K562 (cell line): ENCODE measurements at regions not wholly inside any gene's neighbourhood (a gene's known extent, or its start where the extent isn't known, plus 50 kb on each side); places are given as distances from the start of the nearest gene placed in this dataset.

Experiments used
- ATAC-seq: fragments of 200-7000 bp; cut with Tn5 transposase; 3 replicates; pipeline ENCODE4 v1.9.1; 2020; ENCODE audit warnings: moderate library complexity
- BruUV-seq: library from RNA; stranded (reverse); fragments of 400-500 nt; replicated peaks from 2 replicates; lab custom pipeline; 2021; lab: Mats Ljungman, UMichigan
- CTCF ChIA-PET: fragments of 300-600 bp; formaldehyde crosslinking; extraction: SDS; loops from one replicate; lab custom pipeline; 2021; ENCODE audit warnings: low intra/inter-chr PET ratio; lab: Yijun Ruan, JAX
- POLR2A ChIA-PET: fragments of 300-600, 350-650 bp; sonication (Branson Sonifier 250); formaldehyde crosslinking; extraction: SDS; loops from one replicate; lab custom pipeline; 2021; ENCODE audit warnings: antibody characterized with exemption, inconsistent platforms; lab: Yijun Ruan, JAX
- DNase-seq, 4 experiments: peaks; one replicate each; pipeline versions ENCODE4 v3.0.0 to v3.0.0-alpha.2; 2011 to 2018; ENCODE audit warnings: low spot score in 3 of 4, mixed read lengths in 3 of 4; ENCODE audit errors: extremely low read depth in 1 of 4
- FAIRE-seq: peaks from 2 replicates; lab custom pipeline; 2011; peaks lifted over from hg19 to GRCh38; lab: Jason Lieb, UNC
- H2AFZ ChIP-seq: 2 replicates; pipeline ENCODE4 v1.6.0; 2011; ENCODE audit warnings: low read depth, low read length, control low read depth, inconsistent platforms
- H3K27ac ChIP-seq: fragments of 200-600 bp; 3 replicates; pipeline ENCODE4 v1.8.0; 2011; ENCODE audit warnings: low read depth, mild to moderate bottlenecking, control low read depth, inconsistent platforms, low read length, moderate library complexity, mixed read lengths; ENCODE audit errors: extremely low read depth
- H3K27me3 ChIP-seq, 2 experiments: fragments of 300-600 bp in 1 of 2; 2 replicates in 1 of 2; 3 replicates in 1 of 2; pipeline versions ENCODE4 v1.6.0 to v1.8.0; 2011; ENCODE audit warnings: inconsistent platforms in 2 of 2, low read length in 2 of 2, mild to moderate bottlenecking in 1 of 2, mixed read lengths in 1 of 2, moderate library complexity in 1 of 2; ENCODE audit not compliant: control insufficient read depth in 2 of 2, insufficient read depth in 2 of 2
- H3K36me3 ChIP-seq: fragments of 300-600 bp; 3 replicates; pipeline ENCODE4 v1.8.0; 2011; ENCODE audit warnings: mild to moderate bottlenecking, low read length, inconsistent platforms; ENCODE audit not compliant: control insufficient read depth, insufficient read depth
- H3K4me1 ChIP-seq, 2 experiments: fragments of 200-600 bp in 1 of 2; replicated peaks in 1 of 2; 2 replicates in 1 of 2; 3 replicates in 1 of 2; pipeline versions ENCODE4 v1.5.1 to v1.8.0; 2011; ENCODE audit warnings: inconsistent platforms in 2 of 2, low read length in 2 of 2, mild to moderate bottlenecking in 1 of 2, mixed read lengths in 1 of 2, moderate library complexity in 1 of 2; ENCODE audit not compliant: control insufficient read depth in 2 of 2, insufficient read depth in 2 of 2
- H3K4me2 ChIP-seq: 2 replicates; pipeline ENCODE4 v1.6.1; 2011; ENCODE audit warnings: low read length, control low read depth, inconsistent platforms, mixed read lengths; ENCODE audit not compliant: insufficient read depth
- H3K4me3 ChIP-seq: fragments of 200-600 bp; sonication (generic), shearing (Covaris generic); 2 replicates; pipeline ENCODE4 v1.5.1; 2016; ENCODE audit warnings: control low read depth, inconsistent platforms
- H3K79me2 ChIP-seq: fragments of 200-600 bp; 3 replicates; pipeline ENCODE4 v1.8.0; 2011; ENCODE audit warnings: low read length, inconsistent platforms; ENCODE audit not compliant: control insufficient read depth, insufficient read depth
- H3K9ac ChIP-seq, 2 experiments: 2 replicates each; pipeline versions ENCODE4 v1.6.0 to v1.6.1; 2011; ENCODE audit warnings: low read depth in 2 of 2, low read length in 2 of 2, control low read depth in 1 of 2, inconsistent platforms in 1 of 2, mild to moderate bottlenecking in 1 of 2, mixed read lengths in 1 of 2; ENCODE audit not compliant: insufficient read depth in 1 of 2
- H3K9me1 ChIP-seq: one replicate; pipeline ENCODE4 v1.6.0; 2011; ENCODE audit warnings: inconsistent platforms, mild to moderate bottlenecking, low read length, moderate library complexity; ENCODE audit not compliant: control insufficient read depth, insufficient read depth
- H3K9me3 ChIP-seq: replicated peaks from 2 replicates; pipeline ENCODE4 v1.5.1; 2011; ENCODE audit warnings: low read depth, low read length, inconsistent platforms; ENCODE audit not compliant: control insufficient read depth, insufficient read depth
- H4K20me1 ChIP-seq: replicated peaks from 2 replicates; pipeline ENCODE4 v1.6.1; 2011; ENCODE audit warnings: low read length, inconsistent platforms, mixed read lengths; ENCODE audit not compliant: control insufficient read depth, insufficient read depth
- ARHGAP35 ChIP-seq: fragments of 450-650 bp; IDR thresholded peaks from 2 replicates; pipeline ENCODE4 v1.6.1; 2018; ENCODE audit not compliant: partially characterized antibody
- BRD9 ChIP-seq: fragments of 450-650 bp; IDR thresholded peaks from 2 replicates; pipeline ENCODE4 v1.6.1; 2018; ENCODE audit warnings: low read depth; ENCODE audit not compliant: partially characterized antibody
- CBX1 ChIP-seq: sonication (generic); IDR thresholded peaks from 2 replicates; pipeline ENCODE4 v1.6.1; 2016; ENCODE audit warnings: antibody characterized with exemption, low read depth, mild to moderate bottlenecking
- CSDE1 ChIP-seq, 2 experiments: fragments of 450-650 bp; IDR thresholded peaks; 2 replicates each; pipeline ENCODE4 v1.6.1; 2016; ENCODE audit warnings: mild to moderate bottlenecking in 1 of 2
- FOXP1 ChIP-seq: sonication (generic); formaldehyde crosslinking; IDR thresholded peaks from 2 replicates; pipeline ENCODE4 v1.8.0; 2022; ENCODE audit warnings: mild to moderate bottlenecking, missing genetic modification reagents
- GATA2 ChIP-seq: sonication (generic); formaldehyde crosslinking; IDR thresholded peaks from 2 replicates; pipeline ENCODE4 v1.4.0; 2020; ENCODE audit warnings: mild to moderate bottlenecking, missing genetic modification reagents
- HMG20B ChIP-seq: fragments of 250-450 bp; sonication (Bioruptor Pico); IDR thresholded peaks from 2 replicates; pipeline ENCODE4 v1.5.0; 2021; ENCODE audit warnings: mild to moderate bottlenecking
- HMGN3 ChIP-seq: IDR thresholded peaks from 2 replicates; pipeline ENCODE4 v1.6.1; 2011; ENCODE audit warnings: borderline replicate concordance, low read depth, mild to moderate bottlenecking, mixed read lengths, low read length; ENCODE audit not compliant: insufficient read length; ENCODE audit errors: extremely low read depth
- NELFE ChIP-seq: IDR thresholded peaks from 2 replicates; pipeline ENCODE4 v1.6.1; 2011; ENCODE audit warnings: mild to moderate bottlenecking; ENCODE audit not compliant: insufficient read depth, insufficient read length
- RB1 ChIP-seq: fragments of 450-650 bp; IDR thresholded peaks from 2 replicates; pipeline ENCODE4 v1.6.1; 2017; ENCODE audit warnings: low read depth, mild to moderate bottlenecking
- RBM25 ChIP-seq: fragments of 200-400 bp; formaldehyde crosslinking; IDR thresholded peaks from 2 replicates; pipeline ENCODE4 v1.6.1; 2018; ENCODE audit warnings: low read length, low read depth, moderate library complexity; ENCODE audit not compliant: severe bottlenecking
- SMAD3 ChIP-seq: fragments of 450-650 bp; formaldehyde crosslinking; conservative IDR thresholded peaks from 2 replicates; pipeline ENCODE4 v1.4.0; 2020; ENCODE audit warnings: mild to moderate bottlenecking
- SREBF2 ChIP-seq: sonication (generic); formaldehyde crosslinking; IDR thresholded peaks from 2 replicates; pipeline ENCODE4 v1.4.0; 2020; ENCODE audit warnings: mild to moderate bottlenecking, missing genetic modification reagents
- ZNF79 ChIP-seq: fragments of 250-450 bp; sonication (Bioruptor Pico); IDR thresholded peaks from 2 replicates; pipeline ENCODE4 v1.4.0; 2020; ENCODE audit warnings: low read depth, mild to moderate bottlenecking, moderate library complexity
- WGBS: fragments of 100-300 bp; shearing (Covaris generic); methylation state at CpG from one replicate; pipeline ENCODE4 v1.1.6; 2016; ENCODE audit warnings: low coverage, mixed read lengths; ENCODE audit not compliant: insufficient coverage; ENCODE audit errors: missing lambda C conversion rate; 5-methylcytosine and 5-hydroxymethylcytosine counted together
- in situ Hi-C: fragments of 300-500 bp; cut with MboI; formaldehyde crosslinking; loops from 4 replicates; pipeline ENCODE4 v1.15.0; 2018; ENCODE audit warnings: inconsistent platforms, mixed read lengths
- intact Hi-C: fragments of 100-400 bp; cut with micrococcal nuclease; formaldehyde crosslinking; loops from 2 replicates; pipeline ENCODE4 v1.14.2; 2022
- TF ChIP-seq, protein P1 (sequence below): fragments of 250-450 bp; sonication (Bioruptor Pico); IDR thresholded peaks from 2 replicates; pipeline ENCODE4 v1.4.0; 2020; ENCODE audit warnings: mild to moderate bottlenecking, moderate library complexity, borderline replicate concordance
- TF ChIP-seq, protein P2 (sequence below): fragments of 200-800 bp; sonication (Bioruptor generic); IDR thresholded peaks from 2 replicates; pipeline ENCODE4 v1.6.1; 2016; ENCODE audit warnings: missing genetic modification characterization, missing compliant biosample characterization

GRCh38 chr10:47146572-47146971 is 153.4 kb upstream of the GDF10 start:
- no peak overlapping the region for H3K4me3 ChIP-seq
- peaks cover 0 to 11% of the 10 kb centered on the region in 2 experiments; a peak in 3 of 5 replicates for H3K27me3 ChIP-seq
- DNase-seq, result no peak
- no peak overlapping the region for H3K9ac ChIP-seq
- H3K79me2 ChIP-seq, result no peaks in the 10 kb centered on the region
- peaks cover 4% of the 10 kb centered on the region; the same call in 1 of the 2 replicates for H4K20me1 ChIP-seq
- ChIA-PET POLR2A (no interaction called here), CTCF (no interaction called here)
- H3K36me3 ChIP-seq, result no peaks in the 10 kb centered on the region
- no TSS peak for BruUV-seq
- H3K4me2 ChIP-seq, result no peak overlapping the region
- H3K27ac ChIP-seq, result no peak overlapping the region
- 0% methylated on average over 3 of the region's 3 CpGs for WGBS
- no peaks in the 10 kb centered on the region for H3K4me1 ChIP-seq
- no peaks in the 10 kb centered on the region for H3K9me3 ChIP-seq
- H3K9me1 ChIP-seq, result no peaks in the 10 kb centered on the region
- intact Hi-C loops (no loop called here), in situ Hi-C loops (no loop called here)
- no peak for ATAC-seq
- no peak for FAIRE-seq
- H2AFZ ChIP-seq, result no peak overlapping the region
- TF ChIP-seq ARHGAP35 (no peak), SREBF2 (CRISPR knock-in tag) (no peak), CSDE1 (IDR thresholded peaks at IDR 0.05) (no peak), SMAD3 (CRISPR knock-in tag) (no peak), FOXP1 (CRISPR knock-in tag) (no peak), CBX1 (no peak), RB1 (no peak), RBM25 (no peak), ZNF79 (no peak), HMGN3 (no peak), HMG20B (CRISPR knock-in tag) (no peak), GATA2 (CRISPR knock-in tag) (no peak), BRD9 (no peak), NELFE (no peak)
- TF ChIP-seq, protein P1, sequence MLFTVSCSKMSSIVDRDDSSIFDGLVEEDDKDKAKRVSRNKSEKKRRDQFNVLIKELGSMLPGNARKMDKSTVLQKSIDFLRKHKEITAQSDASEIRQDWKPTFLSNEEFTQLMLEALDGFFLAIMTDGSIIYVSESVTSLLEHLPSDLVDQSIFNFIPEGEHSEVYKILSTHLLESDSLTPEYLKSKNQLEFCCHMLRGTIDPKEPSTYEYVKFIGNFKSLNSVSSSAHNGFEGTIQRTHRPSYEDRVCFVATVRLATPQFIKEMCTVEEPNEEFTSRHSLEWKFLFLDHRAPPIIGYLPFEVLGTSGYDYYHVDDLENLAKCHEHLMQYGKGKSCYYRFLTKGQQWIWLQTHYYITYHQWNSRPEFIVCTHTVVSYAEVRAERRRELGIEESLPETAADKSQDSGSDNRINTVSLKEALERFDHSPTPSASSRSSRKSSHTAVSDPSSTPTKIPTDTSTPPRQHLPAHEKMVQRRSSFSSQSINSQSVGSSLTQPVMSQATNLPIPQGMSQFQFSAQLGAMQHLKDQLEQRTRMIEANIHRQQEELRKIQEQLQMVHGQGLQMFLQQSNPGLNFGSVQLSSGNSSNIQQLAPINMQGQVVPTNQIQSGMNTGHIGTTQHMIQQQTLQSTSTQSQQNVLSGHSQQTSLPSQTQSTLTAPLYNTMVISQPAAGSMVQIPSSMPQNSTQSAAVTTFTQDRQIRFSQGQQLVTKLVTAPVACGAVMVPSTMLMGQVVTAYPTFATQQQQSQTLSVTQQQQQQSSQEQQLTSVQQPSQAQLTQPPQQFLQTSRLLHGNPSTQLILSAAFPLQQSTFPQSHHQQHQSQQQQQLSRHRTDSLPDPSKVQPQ, result no peak
- TF ChIP-seq, protein P2, sequence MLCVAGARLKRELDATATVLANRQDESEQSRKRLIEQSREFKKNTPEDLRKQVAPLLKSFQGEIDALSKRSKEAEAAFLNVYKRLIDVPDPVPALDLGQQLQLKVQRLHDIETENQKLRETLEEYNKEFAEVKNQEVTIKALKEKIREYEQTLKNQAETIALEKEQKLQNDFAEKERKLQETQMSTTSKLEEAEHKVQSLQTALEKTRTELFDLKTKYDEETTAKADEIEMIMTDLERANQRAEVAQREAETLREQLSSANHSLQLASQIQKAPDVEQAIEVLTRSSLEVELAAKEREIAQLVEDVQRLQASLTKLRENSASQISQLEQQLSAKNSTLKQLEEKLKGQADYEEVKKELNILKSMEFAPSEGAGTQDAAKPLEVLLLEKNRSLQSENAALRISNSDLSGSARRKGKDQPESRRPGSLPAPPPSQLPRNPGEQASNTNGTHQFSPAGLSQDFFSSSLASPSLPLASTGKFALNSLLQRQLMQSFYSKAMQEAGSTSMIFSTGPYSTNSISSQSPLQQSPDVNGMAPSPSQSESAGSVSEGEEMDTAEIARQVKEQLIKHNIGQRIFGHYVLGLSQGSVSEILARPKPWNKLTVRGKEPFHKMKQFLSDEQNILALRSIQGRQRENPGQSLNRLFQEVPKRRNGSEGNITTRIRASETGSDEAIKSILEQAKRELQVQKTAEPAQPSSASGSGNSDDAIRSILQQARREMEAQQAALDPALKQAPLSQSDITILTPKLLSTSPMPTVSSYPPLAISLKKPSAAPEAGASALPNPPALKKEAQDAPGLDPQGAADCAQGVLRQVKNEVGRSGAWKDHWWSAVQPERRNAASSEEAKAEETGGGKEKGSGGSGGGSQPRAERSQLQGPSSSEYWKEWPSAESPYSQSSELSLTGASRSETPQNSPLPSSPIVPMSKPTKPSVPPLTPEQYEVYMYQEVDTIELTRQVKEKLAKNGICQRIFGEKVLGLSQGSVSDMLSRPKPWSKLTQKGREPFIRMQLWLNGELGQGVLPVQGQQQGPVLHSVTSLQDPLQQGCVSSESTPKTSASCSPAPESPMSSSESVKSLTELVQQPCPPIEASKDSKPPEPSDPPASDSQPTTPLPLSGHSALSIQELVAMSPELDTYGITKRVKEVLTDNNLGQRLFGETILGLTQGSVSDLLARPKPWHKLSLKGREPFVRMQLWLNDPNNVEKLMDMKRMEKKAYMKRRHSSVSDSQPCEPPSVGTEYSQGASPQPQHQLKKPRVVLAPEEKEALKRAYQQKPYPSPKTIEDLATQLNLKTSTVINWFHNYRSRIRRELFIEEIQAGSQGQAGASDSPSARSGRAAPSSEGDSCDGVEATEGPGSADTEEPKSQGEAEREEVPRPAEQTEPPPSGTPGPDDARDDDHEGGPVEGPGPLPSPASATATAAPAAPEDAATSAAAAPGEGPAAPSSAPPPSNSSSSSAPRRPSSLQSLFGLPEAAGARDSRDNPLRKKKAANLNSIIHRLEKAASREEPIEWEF (CRISPR knock-in tag), result no peak
